Prostate gland (tissue), 2 donors: ENCODE measurements at regions not wholly inside any gene's neighbourhood (a gene's known extent, or its start where the extent isn't known, plus 50 kb on each side); places are given as distances from the start of the nearest gene placed in this dataset.

ENCODE experiments used
- CTCF ChIP-seq, 4 experiments: fragments of 200-600 bp in 2 of 4; fragments of 450-650 bp in 2 of 4; sonication (generic) in 2 of 4; IDR thresholded peaks; 1 replicate in 3 of 4; 2 replicates in 1 of 4; pipeline ENCODE4 v1.5.1; 2016 to 2019; ENCODE audit warnings: antibody characterized with exemption in 4 of 4, mild to moderate bottlenecking in 2 of 4, moderate library complexity in 2 of 4
- POLR2A ChIP-seq: fragments of 450-650 bp; IDR thresholded peaks from one replicate; pipeline ENCODE4 v1.6.1; 2016; ENCODE audit warnings: antibody characterized with exemption, mild to moderate bottlenecking
- POLR2AphosphoS5 ChIP-seq: sonication (generic); formaldehyde crosslinking; IDR thresholded peaks from one replicate; pipeline ENCODE4 v1.6.1; 2017; ENCODE audit warnings: antibody characterized with exemption

- TF ChIP-seq POLR2AphosphoS5 (no peak), CTCF (IDR thresholded peaks at IDR 0.05) (no peak), POLR2A (no peak)
These were observed 69.6 kb upstream of the BCL11A start for GRCh38 chr2:60623040-60623439.
